Peyer's patch (tissue), 4 donors: ENCODE measurements at regions not wholly inside any gene's neighbourhood (a gene's known extent, or its start where the extent isn't known, plus 50 kb on each side); places are given as distances from the start of the nearest gene placed in this dataset.

Experiments
- DNase-seq, 3 donors: peaks; one replicate each; pipeline ENCODE4 v3.0.0-alpha.2; 2017 to 2019
- H3K27ac ChIP-seq, 4 donors: fragments of 200-600 bp; sonication (generic); one replicate each; pipeline ENCODE4 v1.5.1; 2016 to 2019
- H3K27me3 ChIP-seq, 2 donors: fragments of 200-600 bp; sonication (generic); one replicate each; pipeline ENCODE4 v1.5.1; 2019
- H3K36me3 ChIP-seq, 3 donors: fragments of 200-600 bp; sonication (generic); one replicate each; pipeline ENCODE4 v1.5.1; 2016 to 2019
- H3K4me1 ChIP-seq, 4 donors: fragments of 200-600 bp; sonication (generic); one replicate each; pipeline ENCODE4 v1.5.1; 2016 to 2019
- H3K4me3 ChIP-seq, 4 donors: fragments of 200-600 bp; sonication (generic); 1 replicate in 3 of 4; 2 replicates in 1 of 4; pipeline ENCODE4 v1.5.1; 2016 to 2019; ENCODE audit warnings: mild to moderate bottlenecking in 1 of 4
- H3K9me3 ChIP-seq, 4 donors: fragments of 200-600 bp; sonication (generic); one replicate each; pipeline ENCODE4 v1.5.1; 2016 to 2019; ENCODE audit warnings: mild to moderate bottlenecking in 1 of 4
- POLR2A ChIP-seq, 2 donors: fragments of 450-650 bp; IDR thresholded peaks; one replicate each; pipeline ENCODE4 v1.5.1; 2017; ENCODE audit warnings: antibody characterized with exemption in 2 of 2, mild to moderate bottlenecking in 2 of 2, moderate library complexity in 2 of 2
- TF ChIP-seq, protein P1 (sequence below), 6 experiments: fragments of 450-650 bp in 4 of 6; fragments of 200-600 bp in 2 of 6; sonication (generic) in 1 of 6; IDR thresholded peaks; one replicate each; pipeline ENCODE4 v1.5.1; 2017 to 2019; ENCODE audit warnings: antibody characterized with exemption in 6 of 6, mild to moderate bottlenecking in 3 of 6, moderate library complexity in 1 of 6

DNA sequence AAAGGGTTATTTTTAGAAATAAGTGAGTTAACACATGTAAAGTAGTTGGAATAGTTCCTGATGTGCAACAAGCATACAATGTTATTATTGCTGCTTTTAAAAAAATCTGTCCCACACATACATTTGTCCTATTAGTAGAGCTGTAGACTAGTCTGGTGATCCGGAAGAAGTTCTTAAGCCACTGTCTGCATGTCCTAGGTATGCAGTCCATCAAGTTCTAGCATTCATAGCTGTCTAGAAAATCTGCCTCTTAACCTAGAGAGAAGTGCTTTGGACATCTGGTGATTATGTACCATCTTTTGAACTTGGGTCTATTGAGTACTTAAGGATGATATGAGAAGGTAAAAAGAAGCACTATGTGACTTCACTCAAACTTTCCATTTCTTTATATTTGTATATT lies 439.9 kb upstream of the NAALADL2 start:
- no peak for DNase-seq
- Histone ChIP-seq H3K4me1 (no peaks in the 10 kb centered on the region), H3K4me3 (no peak overlapping the region), H3K27ac (no peak overlapping the region), H3K9me3 (no peaks in the 10 kb centered on the region), H3K27me3 (no peaks in the 10 kb centered on the region), H3K36me3 (no peaks in the 10 kb centered on the region)
- TF ChIP-seq, protein P1, sequence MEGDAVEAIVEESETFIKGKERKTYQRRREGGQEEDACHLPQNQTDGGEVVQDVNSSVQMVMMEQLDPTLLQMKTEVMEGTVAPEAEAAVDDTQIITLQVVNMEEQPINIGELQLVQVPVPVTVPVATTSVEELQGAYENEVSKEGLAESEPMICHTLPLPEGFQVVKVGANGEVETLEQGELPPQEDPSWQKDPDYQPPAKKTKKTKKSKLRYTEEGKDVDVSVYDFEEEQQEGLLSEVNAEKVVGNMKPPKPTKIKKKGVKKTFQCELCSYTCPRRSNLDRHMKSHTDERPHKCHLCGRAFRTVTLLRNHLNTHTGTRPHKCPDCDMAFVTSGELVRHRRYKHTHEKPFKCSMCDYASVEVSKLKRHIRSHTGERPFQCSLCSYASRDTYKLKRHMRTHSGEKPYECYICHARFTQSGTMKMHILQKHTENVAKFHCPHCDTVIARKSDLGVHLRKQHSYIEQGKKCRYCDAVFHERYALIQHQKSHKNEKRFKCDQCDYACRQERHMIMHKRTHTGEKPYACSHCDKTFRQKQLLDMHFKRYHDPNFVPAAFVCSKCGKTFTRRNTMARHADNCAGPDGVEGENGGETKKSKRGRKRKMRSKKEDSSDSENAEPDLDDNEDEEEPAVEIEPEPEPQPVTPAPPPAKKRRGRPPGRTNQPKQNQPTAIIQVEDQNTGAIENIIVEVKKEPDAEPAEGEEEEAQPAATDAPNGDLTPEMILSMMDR (IDR thresholded peaks at IDR 0.05): no peak
- TF ChIP-seq POLR2A (IDR thresholded peaks at IDR 0.05): no peak

DNA sequence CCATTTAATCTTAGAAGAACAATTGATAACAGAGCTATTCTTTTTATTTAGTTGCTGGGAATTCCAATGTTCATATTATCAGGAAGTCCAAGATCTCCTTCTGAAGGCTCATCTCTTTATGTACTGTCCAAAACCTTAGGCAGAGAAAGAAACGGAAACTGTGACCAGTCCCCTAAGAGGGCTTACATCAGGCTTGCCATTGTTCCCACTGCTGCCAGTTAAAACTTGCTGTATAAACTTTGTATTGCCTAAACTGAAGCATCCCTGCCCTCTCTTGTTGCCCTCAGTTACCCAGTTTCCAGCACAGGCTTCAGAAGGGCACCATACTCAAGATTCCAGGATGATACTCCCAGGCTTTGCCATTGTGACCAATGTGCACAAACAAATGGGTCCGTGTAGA lies 435.2 kb upstream of the NAALADL2 start:
- no peak for DNase-seq
- no peak for TF ChIP-seq POLR2A (IDR thresholded peaks at IDR 0.05)
- TF ChIP-seq, protein P1 (IDR thresholded peaks at IDR 0.05): no peak
- H3K9me3 ChIP-seq: no peaks in the 10 kb centered on the region

DNA sequence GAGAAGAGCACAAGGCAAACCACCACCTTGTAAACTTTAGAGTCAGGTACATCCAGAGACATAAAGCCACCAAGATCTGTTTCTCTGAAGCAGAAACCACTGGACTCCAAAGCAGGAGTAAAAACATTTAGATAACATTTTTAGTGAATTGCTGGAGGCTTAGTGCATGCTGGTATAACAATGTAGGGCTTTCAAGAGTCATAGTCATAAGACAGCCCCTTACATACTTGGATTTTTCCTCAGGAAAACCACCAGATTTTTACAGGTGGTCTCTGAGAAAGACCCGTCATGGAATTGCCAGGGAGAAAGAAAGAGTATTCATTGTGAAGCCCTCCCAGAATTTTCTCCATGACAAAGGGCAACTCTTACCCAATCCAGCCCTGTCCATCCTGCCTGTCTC lies 434.5 kb upstream of the NAALADL2 start:
- Histone ChIP-seq H3K27me3 (no peaks in the 10 kb centered on the region), H3K9me3 (no peaks in the 10 kb centered on the region), H3K27ac (no peak overlapping the region), H3K4me3 (no peak overlapping the region), H3K4me1 (no peaks in the 10 kb centered on the region), H3K36me3 (no peaks in the 10 kb centered on the region)
- TF ChIP-seq, protein P1 (IDR thresholded peaks at IDR 0.05): no peak
- no peak for TF ChIP-seq POLR2A (IDR thresholded peaks at IDR 0.05)
- DNase-seq: no peak

More for the DNA sequence above, 435.2 kb upstream of the NAALADL2 start:
- H3K36me3 ChIP-seq: no peaks in the 10 kb centered on the region
- H3K4me1 ChIP-seq: no peaks in the 10 kb centered on the region
- H3K27me3 ChIP-seq: no peaks in the 10 kb centered on the region
- H3K27ac ChIP-seq: no peak overlapping the region
- H3K4me3 ChIP-seq: no peak overlapping the region

DNA sequence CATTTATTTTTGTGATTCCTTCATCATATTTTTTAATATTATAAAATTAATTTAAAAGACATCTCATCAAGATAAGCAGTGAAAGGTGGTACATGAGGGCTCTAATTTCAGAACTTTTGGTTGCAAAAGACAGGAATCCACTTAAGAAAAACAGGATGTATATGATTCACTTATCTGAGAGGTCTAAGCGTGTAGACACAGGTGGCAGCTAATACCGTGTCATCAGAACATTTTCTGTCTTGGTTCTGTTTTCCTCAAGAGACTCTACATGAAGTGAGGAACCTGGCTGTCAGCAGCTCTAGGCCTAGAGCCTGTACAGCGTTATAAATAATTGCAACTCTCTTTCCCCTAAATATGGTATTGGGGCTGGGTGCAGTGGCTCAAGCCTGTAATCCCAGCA lies 433.7 kb upstream of the NAALADL2 start:
- Histone ChIP-seq H3K4me3 (no peak overlapping the region), H3K4me1 (no peaks in the 10 kb centered on the region), H3K27me3 (no peaks in the 10 kb centered on the region), H3K36me3 (no peaks in the 10 kb centered on the region), H3K9me3 (no peaks in the 10 kb centered on the region), H3K27ac (no peak overlapping the region)
- TF ChIP-seq, protein P1 (IDR thresholded peaks at IDR 0.05): no peak
- TF ChIP-seq POLR2A (IDR thresholded peaks at IDR 0.05): no peak
- DNase-seq: no peak

DNA sequence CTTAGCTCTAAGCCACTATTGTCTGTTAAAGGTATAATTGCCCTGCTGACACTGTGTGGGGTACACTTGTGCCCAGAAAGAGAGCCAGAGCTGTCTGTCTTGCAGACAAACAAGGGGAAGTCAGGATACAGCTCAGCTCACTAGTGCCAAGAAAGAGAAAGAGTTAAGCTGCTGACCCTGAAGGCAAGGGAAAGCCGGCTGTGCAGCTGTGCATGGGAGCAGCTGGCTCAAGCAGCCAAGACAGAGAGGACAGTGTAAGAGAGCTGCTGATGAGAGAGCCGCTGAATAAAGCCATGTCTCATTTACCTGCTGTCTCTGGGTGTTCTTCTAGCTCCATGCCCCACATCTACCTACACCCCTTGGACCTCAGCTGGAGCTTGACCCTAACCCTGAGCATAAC lies 428.1 kb upstream of the NAALADL2 start:
- H3K9me3 ChIP-seq: no peaks in the 10 kb centered on the region
- no peak overlapping the region for H3K27ac ChIP-seq
- H3K4me3 ChIP-seq: no peak overlapping the region
- H3K27me3 ChIP-seq: no peaks in the 10 kb centered on the region
- no peaks in the 10 kb centered on the region for H3K4me1 ChIP-seq
- DNase-seq: no peak
- TF ChIP-seq, protein P1 (IDR thresholded peaks at IDR 0.05): no peak
- no peak for TF ChIP-seq POLR2A (IDR thresholded peaks at IDR 0.05)
- H3K36me3 ChIP-seq: no peaks in the 10 kb centered on the region

DNA sequence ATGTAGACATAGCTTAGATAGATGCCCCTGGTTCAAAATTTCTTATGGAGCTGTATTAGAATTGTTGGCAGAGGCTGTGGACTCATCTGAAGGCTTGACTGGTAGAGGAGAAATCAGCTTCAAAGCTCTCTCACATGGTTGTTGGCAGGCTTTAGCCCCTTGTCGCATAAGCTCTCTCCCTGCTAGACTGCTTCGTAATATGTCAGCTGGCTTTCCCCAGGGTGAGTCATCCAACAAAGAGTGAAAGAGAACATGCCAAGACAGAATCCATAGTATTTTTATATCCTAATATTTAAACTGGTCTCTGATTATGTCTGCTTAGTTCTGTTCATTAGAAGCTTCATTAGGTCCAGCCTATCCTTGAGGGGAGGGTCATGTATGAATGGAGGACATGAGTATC lies 427.4 kb upstream of the NAALADL2 start:
- H3K9me3 ChIP-seq: no peaks in the 10 kb centered on the region
- no peak overlapping the region for H3K27ac ChIP-seq
- TF ChIP-seq POLR2A (IDR thresholded peaks at IDR 0.05): no peak
- TF ChIP-seq, protein P1 (IDR thresholded peaks at IDR 0.05): no peak
- no peak overlapping the region for H3K4me3 ChIP-seq
- H3K4me1 ChIP-seq: no peaks in the 10 kb centered on the region
- no peaks in the 10 kb centered on the region for H3K36me3 ChIP-seq
- no peak for DNase-seq
- H3K27me3 ChIP-seq: no peaks in the 10 kb centered on the region
